ENCODE measurements at regions not wholly inside any gene's neighbourhood (a gene's known extent, or its start where the extent isn't known, plus 50 kb on each side); places are given as distances from the start of the nearest gene placed in this dataset.
"Not testable (repeated sequence)": the region's sequence is repeated elsewhere in the genome, so short reads cannot be mapped to it uniquely, and the experiment has no call there.

GRCh38 chr13:97520061-97520460 is 86.1 kb downstream of the RAP2A start:
- no peak for DNase-seq

- no peak for DNase-seq
Measured at GRCh38 chr13:97520866-97521265, 86.9 kb downstream of the RAP2A start.

GRCh38 chr13:97521726-97522125 is 87.8 kb downstream of the RAP2A start:
- DNase-seq: no peak

DNA sequence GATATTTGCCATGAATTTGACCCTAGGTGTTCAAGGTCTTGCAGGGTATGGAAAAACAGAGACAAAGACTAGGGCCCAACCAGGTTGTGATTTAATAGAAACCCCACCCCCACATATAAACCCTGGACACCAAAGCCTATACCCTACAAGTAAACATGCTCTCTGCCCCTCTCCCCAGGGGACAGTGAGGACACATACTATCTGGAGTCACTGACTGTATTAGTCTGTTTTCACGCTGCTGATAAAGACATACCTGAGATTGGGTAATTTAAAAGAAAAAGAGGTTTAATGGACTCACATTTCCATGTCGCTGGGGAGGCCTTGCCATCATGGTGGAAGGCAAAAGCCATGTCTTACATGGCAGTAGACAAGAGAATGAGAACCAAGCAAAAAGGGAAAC is 88.3 kb downstream of the RAP2A start:
- DNase-seq: no peak

- no peak for DNase-seq
Measured at GRCh38 chr13:97526556-97526955, 92.6 kb downstream of the RAP2A start.

DNA sequence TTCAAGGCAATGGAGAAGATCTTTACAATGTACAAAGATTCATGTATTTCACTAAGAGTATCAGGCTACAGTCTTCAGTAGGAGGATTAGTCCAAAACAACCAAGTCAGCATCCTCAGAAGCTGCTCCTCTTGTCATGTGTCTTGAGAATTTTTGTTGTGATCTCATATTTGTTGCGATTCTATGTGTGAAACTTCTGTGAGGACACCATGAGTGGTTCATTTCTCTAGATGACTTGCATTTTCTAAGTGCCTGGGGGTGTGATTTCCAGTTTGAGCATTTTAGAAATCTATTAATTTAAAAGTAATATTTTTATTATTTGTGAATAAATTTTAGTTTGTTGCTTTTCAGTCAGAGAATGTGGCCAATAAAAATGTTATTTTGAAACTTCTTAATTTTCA is 94.5 kb downstream of the RAP2A start:
- no peak for DNase-seq

DNA sequence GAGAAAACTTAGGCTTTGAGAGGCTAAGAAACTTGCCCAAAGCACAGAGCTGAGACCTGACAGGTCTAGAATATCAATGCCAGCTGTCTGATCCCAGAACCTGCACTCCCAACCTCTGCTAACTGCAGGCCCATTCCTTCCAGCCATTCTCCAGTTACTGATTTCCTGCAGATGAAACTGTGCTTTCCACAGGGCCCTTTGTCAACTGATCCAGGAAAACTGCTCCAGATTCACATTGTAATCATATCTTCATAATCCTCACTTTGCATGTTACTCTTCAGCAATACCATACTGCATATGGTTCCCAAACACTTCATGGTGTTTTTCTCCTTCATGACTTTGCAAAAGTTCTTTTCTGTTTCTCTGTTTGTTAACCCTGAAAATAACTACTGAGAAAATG is 100.6 kb downstream of the RAP2A start:
- no peak for DNase-seq

GRCh38 chr13:97535614-97536013 is 101.6 kb downstream of the RAP2A start:
- DNase-seq: no peak

- DNase-seq: no peak
Measured at GRCh38 chr13:97537110-97537509, 103.1 kb downstream of the RAP2A start.

GRCh38 chr13:97538203-97538602 is 104.2 kb downstream of the RAP2A start:
- no peak for DNase-seq

- no peak for DNase-seq
Measured at GRCh38 chr13:97539651-97540610, 106.0 kb downstream of the RAP2A start.

GRCh38 chr13:97540696-97541095 is 106.7 kb downstream of the RAP2A start:
- DNase-seq: no peak

DNA sequence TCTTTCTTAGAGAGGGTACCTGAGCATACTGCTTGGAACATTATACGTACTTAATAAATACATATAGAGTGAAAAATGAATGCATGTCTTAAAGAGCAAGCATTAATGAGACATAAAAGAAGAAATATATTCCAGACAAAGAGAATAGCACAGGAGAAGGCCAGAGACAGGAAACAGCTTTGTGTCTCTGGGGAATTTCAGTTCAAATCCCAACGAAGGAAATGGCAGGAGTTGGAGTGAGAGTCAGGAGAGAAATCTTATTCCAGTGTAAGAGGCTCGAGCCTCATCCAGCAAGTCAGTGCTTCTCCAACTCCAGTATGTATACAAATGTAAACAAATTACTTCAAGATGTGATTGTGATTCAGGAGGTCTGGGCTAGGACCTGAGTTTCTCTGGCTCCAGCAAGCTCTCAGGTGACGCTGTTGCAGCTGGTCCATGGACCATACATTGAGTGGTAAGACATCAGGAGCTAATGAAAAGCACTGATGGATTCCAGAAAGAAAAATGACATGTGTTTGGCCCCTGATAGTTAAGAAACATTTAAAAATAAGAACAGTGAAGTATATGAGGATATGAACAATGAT is 108.2 kb downstream of the RAP2A start:
- no peak for DNase-seq

- DNase-seq: no peak
Measured at GRCh38 chr13:97544031-97544765, 110.2 kb downstream of the RAP2A start.

DNA sequence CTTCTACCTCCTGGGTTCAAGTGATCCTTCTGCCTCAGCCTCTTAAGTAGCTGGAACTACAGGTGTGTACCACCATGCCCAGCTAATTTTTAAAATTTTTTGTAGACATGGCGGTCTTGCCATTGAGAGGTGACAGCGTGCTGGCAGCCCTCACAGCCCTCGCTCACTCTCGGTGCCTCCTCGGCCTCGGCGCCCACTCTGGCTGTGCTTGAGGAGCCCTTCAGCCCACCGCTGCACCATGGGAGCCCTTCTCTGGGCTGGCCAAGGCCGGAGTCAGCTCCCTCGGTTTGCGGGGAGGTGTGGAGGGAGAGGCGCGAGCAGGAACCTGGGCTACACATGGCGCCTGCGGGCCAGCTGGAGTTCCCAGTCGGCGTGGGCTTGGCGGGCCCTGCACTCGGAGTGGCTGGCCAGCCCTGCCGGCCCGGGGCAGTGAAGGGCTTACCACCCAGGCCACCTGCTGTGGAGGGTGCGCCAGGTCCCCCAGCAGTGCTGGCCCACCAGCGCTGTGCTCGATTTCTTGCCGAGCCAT is 111.1 kb downstream of the RAP2A start:
- not testable (repeated sequence) for DNase-seq

DNA sequence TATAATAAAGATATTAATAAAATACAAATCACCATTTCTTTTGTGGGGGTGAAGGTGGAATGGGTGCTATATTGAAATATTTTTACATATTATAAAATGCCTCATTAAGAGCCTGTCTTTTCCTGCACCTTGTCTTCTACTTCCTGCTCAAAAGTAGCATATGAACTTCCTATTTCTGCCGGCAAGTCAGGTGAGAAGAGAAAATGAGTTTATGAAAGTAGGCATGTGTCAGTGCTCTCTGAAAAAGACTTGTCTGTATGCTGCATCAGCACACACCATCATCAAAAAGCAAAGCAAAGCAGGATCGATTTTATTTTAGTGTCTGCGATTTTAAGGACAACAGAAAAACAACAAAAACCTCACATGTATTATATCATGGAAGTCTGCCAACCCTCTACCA is 114.2 kb downstream of the RAP2A start:
- DNase-seq: no peak

DNA sequence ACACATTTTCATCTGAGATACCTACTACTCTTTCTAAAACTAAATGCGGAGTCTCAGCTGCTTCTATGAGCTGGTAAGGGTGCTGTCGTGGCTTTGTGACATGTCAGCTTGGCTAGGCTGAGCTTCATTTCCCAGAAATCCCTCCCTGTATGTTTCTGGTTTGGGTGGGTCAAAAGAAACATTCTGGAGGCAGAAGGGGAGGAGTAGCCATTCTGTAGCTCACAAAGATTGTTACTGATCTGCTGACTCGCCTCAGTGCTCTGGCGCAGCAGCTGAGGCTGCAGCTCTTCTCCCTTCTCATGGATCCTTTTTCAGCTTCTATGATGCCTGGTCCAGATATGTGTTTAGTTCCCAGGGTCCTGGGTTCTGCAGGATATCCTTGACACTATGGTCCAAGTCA is 114.7 kb downstream of the RAP2A start:
- DNase-seq: no peak

- no peak for DNase-seq
Measured at GRCh38 chr13:97549201-97549600, 115.2 kb downstream of the RAP2A start.

DNA sequence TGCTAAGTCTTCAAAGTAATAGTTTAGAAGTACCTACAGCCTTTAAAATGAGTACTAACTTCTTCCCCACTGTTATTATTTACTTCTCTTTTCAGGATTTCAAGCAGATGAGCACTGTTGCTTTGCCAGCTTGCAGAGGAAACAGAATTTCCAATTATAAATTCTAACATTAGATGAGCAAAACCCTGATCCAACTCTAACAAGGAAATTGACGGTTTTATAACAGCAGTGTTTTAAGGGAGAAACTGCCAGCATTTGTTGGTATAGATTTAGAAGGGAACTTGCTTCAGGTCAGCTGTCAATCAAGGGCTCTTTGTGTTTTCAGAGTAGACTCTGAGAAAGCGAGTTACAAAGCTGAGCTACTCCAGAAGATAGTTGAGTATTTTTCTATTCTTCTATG is 120.5 kb downstream of the RAP2A start:
- no peak for DNase-seq

GRCh38 chr13:97555034-97555433 is 121.1 kb downstream of the RAP2A start:
- no peak for DNase-seq

DNA sequence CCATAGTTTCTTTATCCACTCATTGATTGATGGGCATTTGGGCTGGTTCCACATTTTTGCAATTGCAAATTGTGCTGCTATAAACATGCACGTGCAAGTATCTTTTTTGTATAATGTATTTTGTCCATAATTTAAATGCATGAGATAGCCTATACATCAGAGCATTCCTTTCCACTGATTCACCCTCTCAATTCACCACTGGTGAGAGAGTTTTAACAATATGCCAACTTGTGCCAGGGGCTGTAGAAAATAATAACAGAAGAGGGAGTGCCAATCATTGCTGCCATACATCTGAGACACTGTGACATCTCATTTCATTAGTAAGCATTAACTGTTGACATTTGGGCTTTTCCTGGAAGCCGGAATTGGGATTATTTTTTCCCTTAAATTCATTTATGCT is 125.1 kb downstream of the RAP2A start:
- DNase-seq: no peak

DNA sequence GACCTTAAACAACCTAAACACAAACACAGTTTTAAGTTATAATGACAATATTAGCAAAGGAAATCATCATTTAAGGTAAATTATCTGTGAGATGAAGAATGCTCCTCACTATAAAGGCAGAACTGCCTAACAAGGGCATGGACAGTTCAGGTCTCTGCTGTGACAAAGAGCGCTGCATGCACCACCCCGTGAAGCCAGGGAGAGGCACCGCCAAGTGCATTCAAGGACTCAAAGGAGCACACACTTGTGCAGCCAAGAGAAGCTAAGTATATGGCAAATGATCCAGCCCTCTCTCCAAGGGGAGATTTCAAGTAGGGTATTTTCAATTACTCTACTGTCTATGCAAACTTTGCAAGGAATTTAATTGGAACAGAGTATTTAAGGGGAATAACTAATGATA is 126.0 kb downstream of the RAP2A start:
- no peak for DNase-seq

DNA sequence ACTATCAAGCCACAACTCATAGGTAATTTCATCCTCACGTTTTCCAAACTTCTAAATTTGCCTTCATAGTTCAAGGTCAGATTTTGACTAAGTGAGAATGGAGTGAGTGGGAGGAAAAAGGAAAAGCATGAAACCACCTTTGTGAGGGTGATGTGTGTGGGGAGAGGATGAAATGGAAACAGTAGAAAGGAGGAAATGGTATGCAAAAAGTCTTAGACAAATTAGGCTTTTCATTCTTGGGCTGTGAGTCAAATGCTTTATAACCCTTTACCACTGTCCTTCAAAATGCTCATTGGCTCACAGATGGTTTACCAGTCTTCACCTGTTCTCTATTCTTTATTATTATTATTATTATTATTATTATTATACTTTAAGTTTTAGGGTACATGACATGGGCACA is 127.2 kb downstream of the RAP2A start:
- DNase-seq: no peak

GRCh38 chr13:97562962-97563361 is 129.0 kb downstream of the RAP2A start:
- DNase-seq: no peak
